Activated CD4-positive, alpha-beta T cell treated with anti-CD3 and anti-CD28 coated beads, Interleukin-10, Interleukin-2, amounts not matched to agents 100 ng/mL and 50 ng/mL, durations not matched to agents 16 hours and 8 hours (primary cell): ENCODE measurements at regions not wholly inside any gene's neighbourhood (a gene's known extent, or its start where the extent isn't known, plus 50 kb on each side); places are given as distances from the start of the nearest gene placed in this dataset.
"Not testable (repeated sequence)": the region's sequence is repeated elsewhere in the genome, so short reads cannot be mapped to it uniquely, and the experiment has no call there.

Experiments used
- DNase-seq: peaks from one replicate; pipeline ENCODE4 v3.0.0-alpha.2; 2020

DNA sequence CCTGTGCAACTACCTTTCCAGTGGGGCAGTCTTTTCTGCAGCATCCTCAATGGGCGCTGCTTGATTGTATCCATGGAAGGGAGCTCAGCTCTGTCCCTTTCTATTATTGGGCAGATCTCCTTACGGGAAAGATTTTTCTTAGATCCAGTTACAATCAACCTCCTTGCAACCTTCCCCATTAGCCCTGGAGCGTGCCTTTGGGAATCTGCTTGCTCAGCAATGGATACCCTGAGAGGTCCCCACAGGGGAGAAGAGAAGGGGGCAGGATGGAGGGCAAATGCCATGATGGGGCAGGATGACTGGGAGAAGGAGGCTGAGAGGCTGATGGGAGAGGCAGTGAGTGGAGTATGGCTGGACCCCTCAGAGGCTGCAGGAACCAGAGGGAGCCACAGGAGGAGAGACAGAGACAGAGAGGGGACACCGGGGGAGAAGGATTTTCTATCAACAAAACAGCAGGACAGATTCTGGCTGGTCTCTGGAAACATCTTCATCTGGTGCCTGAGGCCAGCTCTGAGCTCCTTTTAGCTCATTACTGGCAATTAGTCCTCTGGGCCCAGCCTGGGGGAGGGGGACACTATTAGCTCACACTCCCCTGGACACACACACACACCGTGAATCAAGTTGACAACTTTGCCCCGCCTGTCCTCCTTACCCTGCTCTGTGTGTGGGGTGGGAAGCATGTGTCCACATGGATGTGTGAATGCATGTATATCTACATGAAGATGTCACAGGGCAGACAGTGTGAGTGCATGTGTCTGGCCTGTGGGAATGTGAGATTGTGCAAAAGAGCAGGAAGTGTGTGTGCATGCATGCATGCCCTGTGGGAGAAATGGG, 80.8 kb upstream of the PAX2 start:
- no peak for DNase-seq

DNA sequence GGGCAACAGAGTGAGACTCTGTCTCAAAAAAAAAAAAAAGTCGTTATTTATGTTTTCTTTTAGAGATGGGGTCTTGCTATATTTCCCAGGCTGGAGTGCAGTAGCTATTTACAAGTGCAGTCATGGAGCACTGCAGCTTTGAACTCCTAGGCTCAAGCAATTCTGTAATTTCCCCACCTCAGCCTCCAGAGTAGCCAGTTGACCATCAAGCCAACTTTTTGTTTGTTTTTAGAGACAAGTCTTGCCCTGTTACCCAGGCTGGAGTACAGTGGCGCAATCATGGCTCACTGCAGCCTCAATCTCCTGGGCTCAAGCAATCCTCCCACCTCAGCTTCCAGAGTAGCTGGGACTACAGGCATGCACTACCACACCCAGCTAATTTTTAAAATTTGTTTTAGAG, 78.7 kb upstream of the PAX2 start:
- not testable (repeated sequence) for DNase-seq

DNA sequence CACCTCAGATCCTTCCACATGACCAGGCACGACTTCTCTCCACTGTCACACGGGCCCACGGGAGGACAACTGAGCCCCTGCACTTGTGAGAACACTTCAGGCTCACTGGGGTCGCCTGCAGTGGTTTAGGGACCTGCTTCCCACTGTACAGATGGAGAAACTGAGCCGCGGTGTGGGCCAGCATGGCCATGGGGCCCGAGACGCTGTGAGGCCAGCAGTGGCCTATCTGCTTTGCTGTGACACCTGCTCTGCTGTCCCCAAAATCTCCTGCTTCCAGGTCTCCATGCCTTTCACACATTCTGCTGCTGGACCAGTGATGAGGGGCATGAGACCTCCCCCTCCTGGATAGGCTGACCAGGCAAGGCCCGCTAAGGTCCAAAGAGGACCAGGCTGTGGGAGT, 75.8 kb upstream of the PAX2 start:
- DNase-seq, result no peak

DNA sequence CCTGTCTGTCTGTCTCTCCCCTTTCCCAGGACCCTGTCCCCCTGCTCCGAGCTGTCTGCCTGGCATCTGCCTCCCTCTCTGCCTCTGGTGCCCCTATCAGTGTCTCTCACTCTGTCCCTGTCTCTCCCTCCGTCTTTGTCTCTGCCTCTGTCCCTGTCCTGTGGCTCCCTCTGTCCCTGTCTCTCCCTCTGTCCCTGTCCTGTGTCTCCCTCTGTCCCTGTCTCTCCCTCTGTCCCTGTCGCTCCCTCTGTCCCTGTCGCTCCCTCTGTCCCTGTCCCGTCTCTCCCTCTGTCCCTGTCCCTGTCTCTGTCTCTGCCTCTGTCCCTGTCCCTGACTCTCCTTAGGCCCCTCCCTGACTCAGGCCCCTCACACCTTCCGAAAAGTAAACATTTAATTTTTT, 75.0 kb upstream of the PAX2 start:
- no peak for DNase-seq

DNA sequence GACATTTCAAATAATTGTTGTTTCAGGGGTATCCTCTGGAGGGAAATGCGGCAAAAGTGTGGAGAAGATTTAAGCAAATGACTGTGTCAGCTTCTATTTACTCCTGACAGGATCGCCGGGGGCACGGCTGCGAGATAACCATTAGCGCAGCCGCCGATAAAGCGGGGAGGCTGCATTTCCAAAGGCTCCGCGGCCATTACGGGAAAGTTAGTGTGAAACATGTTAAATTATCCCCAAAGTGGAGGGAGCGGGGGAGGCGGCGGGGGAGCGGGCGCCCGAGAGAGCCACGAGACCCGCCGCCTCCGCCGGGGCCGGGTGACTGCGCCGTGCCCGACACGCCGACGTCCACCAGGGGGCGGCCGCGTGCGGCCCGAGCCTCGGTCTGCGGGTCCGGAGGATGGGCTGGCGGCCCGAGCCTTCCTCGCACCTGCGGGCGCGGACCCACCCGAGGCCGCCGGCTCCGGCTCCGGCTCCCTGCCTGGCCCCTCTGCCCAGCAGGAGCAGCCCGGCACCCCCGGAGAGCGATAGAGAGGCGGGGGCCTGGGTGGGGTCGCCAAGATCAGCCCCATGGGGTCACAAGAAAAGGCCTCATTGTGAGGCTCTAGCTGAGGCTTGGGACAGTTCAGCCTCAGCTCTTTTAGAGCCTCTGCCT, 74.4 kb upstream of the PAX2 start:
- peak; percentile 74 for DNase-seq

DNA sequence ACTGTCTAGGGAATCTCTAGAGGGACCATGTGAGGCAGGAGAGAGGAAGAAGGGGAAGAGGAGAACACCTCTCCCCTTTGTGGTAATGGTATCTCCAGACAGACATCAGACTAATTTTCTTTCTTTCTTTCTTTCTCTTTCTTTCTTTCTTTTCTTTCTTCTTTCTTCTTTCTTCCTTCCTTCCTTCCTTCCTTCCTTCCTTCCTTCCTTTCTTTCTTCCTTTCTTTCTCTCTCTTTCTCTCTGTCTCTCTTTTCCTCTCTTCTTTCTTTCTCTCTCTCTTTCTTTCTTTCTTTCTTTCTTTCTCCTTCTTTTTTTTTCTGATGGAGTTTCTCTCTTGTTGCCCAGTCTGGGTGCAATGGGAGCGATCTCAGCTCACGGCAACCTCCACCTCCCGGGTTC, 73.2 kb upstream of the PAX2 start:
- no peak for DNase-seq

DNA sequence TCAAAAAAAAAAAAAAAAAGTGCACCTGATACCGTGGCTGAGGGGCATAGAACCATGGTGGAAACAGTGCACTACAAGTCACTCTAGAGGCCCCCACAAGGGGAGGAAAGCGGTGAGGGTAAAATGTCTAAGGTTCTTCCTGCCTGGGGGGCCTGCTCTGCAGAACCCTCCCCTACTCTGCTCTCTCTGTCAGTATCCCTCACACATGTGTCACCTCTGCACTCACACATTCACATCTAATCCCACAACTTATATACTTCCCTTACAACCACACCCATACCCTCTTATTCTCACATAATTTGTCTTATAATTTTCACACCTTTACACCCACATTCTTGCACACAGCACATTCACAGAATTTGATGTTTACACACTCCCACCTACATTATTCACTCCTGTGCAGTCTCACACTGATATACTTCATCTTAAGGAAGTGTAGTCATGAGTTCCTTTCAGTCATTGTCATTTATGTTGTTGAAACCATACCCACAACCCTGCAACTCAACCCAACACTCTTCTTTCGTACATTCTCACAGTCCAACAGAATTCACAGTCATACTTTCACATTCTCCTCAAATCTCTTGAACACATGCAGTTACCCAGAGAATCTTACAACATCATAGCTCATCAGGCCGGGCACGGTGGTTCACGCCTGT, 68.0 kb upstream of the PAX2 start:
- no peak for DNase-seq

DNA sequence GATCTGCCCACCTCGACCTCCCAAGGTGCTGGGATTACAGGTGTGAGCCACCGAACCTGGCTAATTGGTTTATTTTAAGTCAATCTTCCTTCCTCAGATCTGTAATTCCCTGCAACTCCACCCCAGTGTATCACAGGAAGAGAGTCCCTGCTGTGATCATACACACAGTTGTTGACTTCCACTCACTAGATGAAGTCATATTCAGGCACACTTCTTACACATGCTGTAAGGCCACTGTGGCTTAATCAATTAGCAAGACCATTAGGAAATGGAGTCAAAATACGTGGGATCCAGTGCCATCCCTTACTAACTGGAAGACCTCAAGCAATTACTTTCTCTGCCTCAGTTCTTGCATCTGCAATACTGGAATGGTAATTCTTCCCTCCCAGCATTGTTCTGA, 66.1 kb upstream of the PAX2 start:
- no peak for DNase-seq

DNA sequence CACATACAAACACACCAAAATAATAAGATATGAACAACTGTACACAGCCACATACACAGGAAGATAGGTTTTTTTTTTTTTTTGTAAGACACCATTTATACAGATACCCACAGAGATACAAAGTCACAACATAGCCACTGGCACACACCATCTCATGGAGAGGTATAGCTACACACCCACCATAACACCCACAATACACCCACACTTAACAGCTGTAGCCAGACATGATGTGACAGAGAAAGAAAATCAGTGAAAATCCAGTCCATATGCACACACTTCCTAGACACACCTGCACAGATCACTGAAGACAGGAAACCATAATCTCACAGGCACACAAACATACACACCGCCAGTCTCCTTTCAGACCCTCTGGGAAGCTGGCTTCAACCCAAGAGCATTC, 62.4 kb upstream of the PAX2 start:
- no peak for DNase-seq

DNA sequence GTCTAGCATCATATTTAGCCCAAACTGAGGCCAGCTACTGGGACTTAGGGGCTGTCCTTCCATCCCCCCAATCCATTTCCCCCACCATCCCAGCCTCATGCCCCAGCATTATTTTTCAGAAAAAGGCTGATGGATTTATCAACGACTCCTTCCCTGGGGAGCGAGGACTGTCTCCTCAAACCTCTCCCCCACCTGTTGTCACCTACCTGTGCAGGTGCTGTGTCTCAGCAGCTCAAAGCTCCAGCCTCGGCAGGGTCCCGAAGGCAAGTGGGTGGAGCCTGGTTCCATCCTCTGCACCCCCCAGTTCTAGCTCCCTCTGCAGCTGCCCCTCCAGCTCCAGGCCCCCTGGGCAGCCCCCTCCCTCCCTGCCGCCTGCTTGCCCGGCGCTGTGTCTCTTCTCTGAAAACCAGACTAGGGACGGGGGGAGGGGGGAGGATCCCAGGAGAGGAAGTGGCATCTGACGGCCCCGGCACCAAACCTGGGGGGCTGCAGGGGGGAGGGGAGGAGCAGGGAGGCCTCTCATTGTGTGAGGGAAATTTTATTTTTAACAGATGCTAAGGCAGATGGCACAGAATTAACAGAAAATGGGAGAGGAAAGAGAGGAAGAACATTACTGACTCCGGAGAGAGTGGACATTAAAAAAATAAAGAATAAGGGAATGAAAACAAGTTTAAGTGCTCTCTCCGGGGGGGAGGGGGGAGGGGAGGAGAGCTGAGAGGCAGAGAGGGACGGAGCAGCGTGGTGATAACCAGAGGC, 61.7 kb upstream of the PAX2 start:
- DNase-seq, result no peak

DNA sequence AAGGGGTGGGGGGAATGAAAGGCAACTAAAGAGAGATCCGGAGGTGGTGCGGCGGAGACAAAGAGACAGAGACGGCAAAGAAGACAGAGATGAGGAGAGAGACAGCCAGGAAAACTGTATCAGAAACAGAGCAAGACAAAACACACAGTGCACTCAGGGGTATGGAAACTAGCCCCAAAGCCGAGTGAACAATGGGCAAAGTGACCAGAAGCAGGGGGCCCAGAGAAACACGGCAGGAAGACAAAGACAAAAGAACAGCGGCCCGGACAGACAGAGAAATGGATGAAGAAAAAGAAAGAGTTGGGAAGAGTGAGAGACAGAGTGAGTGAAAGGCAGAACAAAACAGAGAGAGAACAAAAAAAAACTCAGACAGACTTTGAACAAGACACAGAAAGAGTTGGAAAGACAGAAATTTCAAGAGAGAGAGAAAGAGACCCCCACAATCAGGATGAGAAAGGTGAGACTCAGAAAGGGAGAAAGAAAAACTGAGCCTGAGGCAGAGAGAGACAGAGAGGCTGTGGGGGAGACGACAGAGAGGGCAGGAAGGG, 60.6 kb upstream of the PAX2 start:
- DNase-seq, result no peak

DNA sequence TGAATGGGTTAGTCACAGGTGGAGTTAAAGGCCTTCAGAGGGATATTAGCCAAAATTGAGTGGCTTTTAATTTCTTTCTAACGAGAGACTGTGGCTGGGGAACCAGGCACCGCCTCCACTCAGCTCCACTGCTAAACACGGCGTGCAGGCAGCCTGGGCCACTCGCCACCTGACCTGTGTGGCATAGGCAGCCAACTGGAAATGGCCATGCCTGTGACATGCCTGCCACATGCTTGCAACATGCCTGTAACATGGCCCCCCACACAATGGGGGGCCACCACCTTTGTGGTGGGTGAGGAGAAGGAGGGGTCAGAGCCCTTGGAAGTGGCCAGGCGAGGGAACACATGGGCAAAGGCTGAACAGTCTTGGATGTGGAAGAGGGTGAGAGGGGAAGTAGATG, 60.1 kb upstream of the PAX2 start:
- no peak for DNase-seq

DNA sequence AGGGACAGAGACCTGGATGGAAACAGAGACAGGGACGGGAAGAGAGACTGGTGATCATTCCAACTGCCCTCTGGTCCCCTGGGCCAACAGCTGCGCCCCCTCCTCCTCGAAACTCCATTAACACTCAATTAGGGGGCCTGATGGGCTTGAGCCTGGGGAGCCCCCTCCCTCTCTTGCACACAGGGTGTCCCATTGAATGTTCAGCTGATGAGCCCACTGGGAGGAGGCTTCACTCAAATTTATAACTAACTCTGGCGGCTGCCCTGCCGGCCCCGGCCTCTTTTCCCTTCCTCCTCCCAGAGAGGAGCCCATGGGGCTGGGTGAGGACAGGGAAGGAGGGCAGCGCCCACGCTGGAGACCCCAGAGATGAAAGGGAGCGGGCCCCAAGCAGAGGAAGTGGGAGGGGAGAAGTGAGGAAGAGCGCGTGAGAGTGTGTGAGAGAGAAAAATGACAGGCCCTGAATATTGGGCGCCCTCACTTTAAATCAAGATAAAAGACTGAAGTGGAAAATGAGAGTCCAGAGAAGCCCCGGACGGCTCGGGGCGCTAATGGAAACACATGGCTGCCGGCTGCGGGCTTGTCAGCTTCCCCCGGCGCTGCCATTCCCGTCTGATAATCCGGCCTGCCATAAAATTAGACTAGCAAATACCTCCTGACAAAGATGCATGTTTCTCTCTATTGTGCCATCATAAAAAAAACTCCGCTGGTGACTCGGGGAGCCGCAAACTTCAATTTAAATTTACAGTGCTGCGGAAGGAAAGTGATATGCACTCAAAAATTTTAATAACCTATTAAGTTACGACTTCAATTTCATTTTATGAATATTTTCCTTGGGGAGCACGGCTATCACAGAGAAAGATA, 58.0 kb upstream of the PAX2 start:
- DNase-seq, result no peak

DNA sequence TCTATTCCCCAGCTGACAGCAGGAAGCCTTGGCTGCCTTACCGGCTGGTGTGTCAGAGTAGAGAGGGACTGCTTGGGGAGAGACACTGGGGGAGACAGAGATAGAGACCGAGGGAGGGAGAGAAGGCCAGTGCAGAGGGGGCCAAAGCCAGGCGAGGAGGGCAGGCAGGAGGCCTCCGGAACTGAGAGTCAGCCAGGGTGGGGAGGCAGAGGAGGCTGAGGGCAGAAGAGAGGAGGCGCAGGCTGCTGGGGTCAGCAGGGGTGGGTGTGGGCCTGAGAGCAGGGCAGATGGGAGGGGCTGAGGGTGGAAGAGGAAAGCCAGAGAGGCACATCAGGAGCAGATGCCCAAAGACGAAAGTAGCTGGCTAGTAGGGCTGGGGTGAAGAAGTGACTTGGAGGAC, 57.2 kb upstream of the PAX2 start:
- DNase-seq, result no peak

DNA sequence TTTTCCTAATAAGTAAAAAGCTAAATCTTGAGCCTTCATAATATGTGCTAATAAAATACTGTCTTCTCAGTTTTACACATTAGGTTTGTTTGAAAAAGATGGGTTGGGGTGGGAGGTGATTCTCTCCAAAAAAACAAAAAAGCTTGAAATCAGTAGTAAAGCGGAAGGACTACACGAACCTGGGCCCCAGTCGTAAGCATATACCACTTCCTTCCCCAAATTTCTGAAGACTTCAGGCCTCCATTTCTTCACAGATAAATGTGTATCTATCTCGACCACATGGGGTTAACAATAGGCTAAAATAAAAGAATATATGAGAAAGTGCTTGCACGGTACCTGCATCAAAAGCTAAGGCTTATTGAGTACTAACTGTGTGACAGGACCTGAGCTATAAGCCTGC, 51.6 kb upstream of the PAX2 start:
- no peak for DNase-seq
